ENCODE measurements at regions not wholly inside any gene's neighbourhood (a gene's known extent, or its start where the extent isn't known, plus 50 kb on each side); places are given as distances from the start of the nearest gene placed in this dataset.
"Not testable (repeated sequence)": the region's sequence is repeated elsewhere in the genome, so short reads cannot be mapped to it uniquely, and the experiment has no call there.

DNA sequence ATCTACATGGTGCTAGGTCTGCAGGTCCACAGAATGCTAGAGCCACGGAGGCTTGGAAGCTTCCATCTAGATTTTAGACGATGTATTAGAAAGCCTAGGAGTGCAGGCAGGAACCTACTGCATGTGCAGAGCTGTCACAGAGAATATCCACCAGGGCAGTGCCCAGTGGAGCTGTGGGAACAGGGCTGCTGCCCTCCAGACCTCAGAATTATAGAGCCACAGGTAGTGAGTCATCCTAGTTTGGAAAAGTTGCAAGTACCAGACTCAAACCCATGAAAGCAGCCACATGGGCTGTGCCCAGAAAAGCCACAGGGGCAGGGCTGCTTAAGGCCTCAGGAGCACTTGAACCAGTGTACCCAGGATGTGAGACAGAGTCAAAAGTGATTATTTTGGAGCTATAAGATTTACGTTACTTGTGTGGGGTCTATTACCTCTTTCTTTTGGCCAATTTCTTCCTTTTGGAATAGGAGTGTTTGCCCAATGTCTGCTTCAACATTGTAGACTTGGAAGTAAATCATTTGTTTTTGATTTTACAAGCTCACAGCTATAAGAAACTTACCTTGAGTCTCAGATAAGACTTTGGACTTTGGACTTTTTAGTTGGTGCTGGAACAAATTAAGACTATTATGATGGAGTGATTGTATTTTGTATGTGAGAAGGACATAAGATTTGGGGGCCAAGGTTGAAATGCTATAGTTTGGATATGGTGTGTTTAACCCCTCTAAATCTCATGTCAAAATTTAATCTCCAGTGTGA is 143.5 kb upstream of the CHRDL1 start:
- no peak overlapping the region for H2AFZ ChIP-seq (ENCODE audit: low read length, unreplicated experiment)
- no peak overlapping the region for H3K4me3 ChIP-seq (ENCODE audit: low read depth, low read length)
- H3K4me1 ChIP-seq (ENCODE audit: control insufficient read depth, insufficient read depth, low read length, unreplicated experiment), result no peaks in the 10 kb centered on the region
- H3K36me3 ChIP-seq (ENCODE audit: insufficient read depth, low read length), result no peaks in the 10 kb centered on the region
- no peaks in the 10 kb centered on the region for H3K79me2 ChIP-seq (ENCODE audit: control insufficient read depth, insufficient read depth, low read length, unreplicated experiment)
- H3K27ac ChIP-seq (ENCODE audit: low read depth, low read length), result no peak overlapping the region
- H3K27me3 ChIP-seq (ENCODE audit: insufficient read depth, low read length), result no peaks in the 10 kb centered on the region

DNA sequence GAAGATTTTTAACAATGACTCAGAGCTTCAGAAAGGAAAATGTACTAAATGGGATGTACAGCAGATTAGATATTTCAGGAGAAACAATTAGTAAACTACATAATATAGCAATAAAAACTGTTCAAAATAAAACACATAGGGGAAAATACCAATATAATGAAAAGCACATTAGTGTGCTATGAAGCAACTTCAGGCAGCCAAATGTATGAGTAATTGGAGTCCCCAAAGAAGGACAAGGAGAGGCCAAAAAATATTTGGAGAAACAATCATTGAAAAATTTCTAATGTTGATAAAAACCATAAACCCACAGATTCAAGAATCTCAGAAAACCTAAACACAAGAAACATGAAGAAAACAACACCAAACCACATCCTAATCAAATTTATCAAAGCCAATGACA is 129.3 kb upstream of the CHRDL1 start:
- H3K36me3 ChIP-seq (ENCODE audit: insufficient read depth, low read length), result no peaks in the 10 kb centered on the region
- no peaks in the 10 kb centered on the region for H3K79me2 ChIP-seq (ENCODE audit: control insufficient read depth, insufficient read depth, low read length, unreplicated experiment)
- no peak overlapping the region for H2AFZ ChIP-seq (ENCODE audit: low read length, unreplicated experiment)
- no peaks in the 10 kb centered on the region for H3K27me3 ChIP-seq (ENCODE audit: insufficient read depth, low read length)
- H3K4me1 ChIP-seq (ENCODE audit: control insufficient read depth, insufficient read depth, low read length, unreplicated experiment), result no peaks in the 10 kb centered on the region
- H3K27ac ChIP-seq (ENCODE audit: low read depth, low read length), result no peak overlapping the region
- no peak overlapping the region for H3K4me3 ChIP-seq (ENCODE audit: low read depth, low read length)

DNA sequence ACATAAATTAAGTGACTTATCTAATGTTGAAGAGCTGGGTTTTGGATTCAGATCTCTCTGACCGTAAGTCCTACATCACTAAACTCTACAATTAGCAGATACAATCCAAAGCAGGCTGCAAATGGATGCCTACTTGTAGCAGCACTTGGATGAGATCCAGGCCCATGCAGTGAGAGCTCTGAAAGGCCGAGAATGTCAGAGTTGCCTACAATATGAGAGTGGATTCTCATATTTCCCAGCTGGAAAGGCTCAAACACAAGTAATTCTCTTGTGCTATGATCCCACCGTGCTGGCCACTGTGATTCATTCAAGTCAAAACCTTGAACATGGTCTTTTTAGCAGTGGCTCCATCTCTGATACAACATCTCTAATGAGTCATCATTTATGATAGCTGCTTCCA is 125.4 kb upstream of the CHRDL1 start:
- no peaks in the 10 kb centered on the region for H3K79me2 ChIP-seq (ENCODE audit: control insufficient read depth, insufficient read depth, low read length, unreplicated experiment)
- H3K36me3 ChIP-seq (ENCODE audit: insufficient read depth, low read length), result no peaks in the 10 kb centered on the region
- H2AFZ ChIP-seq (ENCODE audit: low read length, unreplicated experiment), result no peak overlapping the region
- no peaks in the 10 kb centered on the region for H3K27me3 ChIP-seq (ENCODE audit: insufficient read depth, low read length)
- no peak overlapping the region for H3K4me3 ChIP-seq (ENCODE audit: low read depth, low read length)
- no peak overlapping the region for H3K27ac ChIP-seq (ENCODE audit: low read depth, low read length)
- no peaks in the 10 kb centered on the region for H3K4me1 ChIP-seq (ENCODE audit: control insufficient read depth, insufficient read depth, low read length, unreplicated experiment)

DNA sequence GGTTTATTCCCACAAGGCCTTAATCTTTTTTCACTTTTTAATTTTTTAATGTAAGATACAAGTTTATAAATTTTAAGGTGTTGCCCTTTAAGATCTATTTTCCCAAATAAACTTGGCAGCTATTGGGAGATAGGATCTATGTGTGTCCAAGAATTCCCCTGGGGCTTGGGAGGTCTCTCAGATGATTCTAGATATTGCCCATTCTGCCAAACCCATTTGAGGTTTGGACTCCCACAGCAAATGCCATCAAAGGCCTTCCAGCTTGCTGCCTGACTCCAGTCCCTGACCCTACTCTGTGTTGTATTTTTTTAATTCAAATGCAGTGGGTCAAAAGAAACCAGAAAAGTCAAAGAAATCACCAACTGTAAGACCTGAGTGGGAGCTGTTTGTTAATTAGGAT is 120.0 kb upstream of the CHRDL1 start:
- Histone ChIP-seq H3K4me3 (ENCODE audit: low read depth, low read length) (no peak overlapping the region), H3K27me3 (ENCODE audit: insufficient read depth, low read length) (no peaks in the 10 kb centered on the region), H2AFZ (ENCODE audit: low read length, unreplicated experiment) (no peak overlapping the region), H3K79me2 (ENCODE audit: control insufficient read depth, insufficient read depth, low read length, unreplicated experiment) (no peaks in the 10 kb centered on the region), H3K4me1 (ENCODE audit: control insufficient read depth, insufficient read depth, low read length, unreplicated experiment) (no peaks in the 10 kb centered on the region), H3K27ac (ENCODE audit: low read depth, low read length) (no peak overlapping the region), H3K36me3 (ENCODE audit: insufficient read depth, low read length) (no peaks in the 10 kb centered on the region)

DNA sequence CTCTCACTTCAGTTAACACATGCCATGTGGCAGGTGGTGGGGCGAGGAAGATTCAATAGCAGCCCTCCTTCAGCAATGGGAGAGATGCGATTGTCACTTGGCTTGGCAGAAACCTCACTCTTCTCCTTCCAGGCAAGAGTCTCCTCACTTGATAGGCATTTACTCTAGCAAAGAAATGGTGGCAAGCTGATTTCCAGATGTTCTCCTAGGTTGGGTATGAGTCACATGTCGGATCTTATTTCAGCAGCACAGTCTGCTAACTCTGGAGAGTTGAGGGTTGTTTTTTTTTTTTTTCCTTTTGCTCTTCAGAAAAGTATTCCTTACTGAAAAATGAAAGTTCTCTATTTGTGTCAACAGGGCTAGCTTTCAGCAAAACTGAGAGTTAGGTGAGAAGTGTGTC is 119.5 kb upstream of the CHRDL1 start:
- H3K27ac ChIP-seq (ENCODE audit: low read depth, low read length), result no peak overlapping the region
- no peaks in the 10 kb centered on the region for H3K4me1 ChIP-seq (ENCODE audit: control insufficient read depth, insufficient read depth, low read length, unreplicated experiment)
- H3K79me2 ChIP-seq (ENCODE audit: control insufficient read depth, insufficient read depth, low read length, unreplicated experiment), result no peaks in the 10 kb centered on the region
- H2AFZ ChIP-seq (ENCODE audit: low read length, unreplicated experiment), result no peak overlapping the region
- H3K27me3 ChIP-seq (ENCODE audit: insufficient read depth, low read length), result no peaks in the 10 kb centered on the region
- H3K36me3 ChIP-seq (ENCODE audit: insufficient read depth, low read length), result no peaks in the 10 kb centered on the region
- H3K4me3 ChIP-seq (ENCODE audit: low read depth, low read length), result no peak overlapping the region

DNA sequence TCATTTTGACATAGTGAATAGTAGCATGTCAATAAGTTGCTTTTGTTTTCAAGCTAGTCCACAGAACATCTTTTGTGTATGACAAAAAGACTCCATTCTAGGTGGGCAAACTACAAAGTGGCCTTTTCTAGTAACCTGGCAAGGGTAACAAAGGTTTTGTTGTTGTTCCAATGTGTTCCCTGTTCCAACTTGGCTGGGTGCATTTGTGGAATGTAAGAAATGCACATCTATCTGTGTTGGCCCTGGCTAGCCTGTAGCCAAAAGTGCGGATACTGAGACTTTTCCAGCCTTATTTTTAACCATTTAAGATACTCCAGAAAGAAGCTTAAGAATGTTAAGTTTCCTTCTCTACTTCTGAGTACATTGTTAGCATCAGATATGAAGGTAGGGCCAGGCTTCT is 118.7 kb upstream of the CHRDL1 start:
- no peaks in the 10 kb centered on the region for H3K4me1 ChIP-seq (ENCODE audit: control insufficient read depth, insufficient read depth, low read length, unreplicated experiment)
- H3K79me2 ChIP-seq (ENCODE audit: control insufficient read depth, insufficient read depth, low read length, unreplicated experiment), result no peaks in the 10 kb centered on the region
- no peak overlapping the region for H2AFZ ChIP-seq (ENCODE audit: low read length, unreplicated experiment)
- H3K4me3 ChIP-seq (ENCODE audit: low read depth, low read length), result no peak overlapping the region
- H3K27ac ChIP-seq (ENCODE audit: low read depth, low read length), result no peak overlapping the region
- no peaks in the 10 kb centered on the region for H3K27me3 ChIP-seq (ENCODE audit: insufficient read depth, low read length)
- H3K36me3 ChIP-seq (ENCODE audit: insufficient read depth, low read length), result no peaks in the 10 kb centered on the region

DNA sequence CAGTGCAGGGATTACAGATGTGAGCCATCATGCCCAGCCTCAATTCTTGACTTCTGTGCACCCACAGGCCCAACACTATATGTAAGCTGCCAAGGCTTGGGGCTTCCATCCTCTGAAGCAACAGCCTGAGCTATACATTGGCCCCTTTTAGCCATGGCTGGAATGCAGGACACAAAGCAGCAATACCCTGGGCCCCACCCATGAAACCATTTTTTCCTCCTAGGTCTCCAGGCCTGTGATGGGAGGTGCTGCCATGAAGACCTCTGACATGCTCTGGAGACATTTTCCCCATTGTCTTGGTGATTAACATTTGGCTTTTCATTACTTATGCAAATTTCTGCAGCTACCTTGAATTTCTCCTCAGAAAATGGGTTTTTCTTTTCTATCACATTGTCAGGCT is 109.1 kb upstream of the CHRDL1 start:
- not testable (repeated sequence) for H3K4me3 ChIP-seq (ENCODE audit: low read depth, low read length); H3K27me3 ChIP-seq (ENCODE audit: insufficient read depth, low read length); H3K79me2 ChIP-seq (ENCODE audit: control insufficient read depth, insufficient read depth, low read length, unreplicated experiment); H3K27ac ChIP-seq (ENCODE audit: low read depth, low read length); H3K36me3 ChIP-seq (ENCODE audit: insufficient read depth, low read length); H3K4me1 ChIP-seq (ENCODE audit: control insufficient read depth, insufficient read depth, low read length, unreplicated experiment); H2AFZ ChIP-seq (ENCODE audit: low read length, unreplicated experiment)

DNA sequence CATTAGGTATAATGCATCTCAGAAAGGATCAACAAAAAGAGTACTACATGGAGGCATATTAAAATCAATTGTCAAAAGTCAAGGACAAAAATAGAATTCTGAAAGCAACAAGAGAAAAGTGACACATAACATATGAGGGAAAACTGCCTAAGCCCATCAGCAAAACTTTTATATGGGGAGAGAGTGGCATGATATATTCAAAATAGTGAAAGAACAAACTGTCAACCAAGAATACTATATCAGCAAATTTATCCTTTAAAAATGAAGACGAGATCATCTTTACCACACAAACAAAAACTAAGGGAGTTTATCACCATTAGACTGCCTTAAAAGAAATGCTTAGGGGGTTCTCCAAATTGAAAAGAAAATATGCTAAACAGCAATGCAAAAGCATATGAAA is 86.4 kb upstream of the CHRDL1 start:
- Histone ChIP-seq H3K4me1 (ENCODE audit: control insufficient read depth, insufficient read depth, low read length, unreplicated experiment) (no peaks in the 10 kb centered on the region), H3K27me3 (ENCODE audit: insufficient read depth, low read length) (no peaks in the 10 kb centered on the region), H2AFZ (ENCODE audit: low read length, unreplicated experiment) (no peak overlapping the region), H3K4me3 (ENCODE audit: low read depth, low read length) (no peak overlapping the region), H3K36me3 (ENCODE audit: insufficient read depth, low read length) (no peaks in the 10 kb centered on the region), H3K27ac (ENCODE audit: low read depth, low read length) (no peak overlapping the region), H3K79me2 (ENCODE audit: control insufficient read depth, insufficient read depth, low read length, unreplicated experiment) (no peaks in the 10 kb centered on the region)

DNA sequence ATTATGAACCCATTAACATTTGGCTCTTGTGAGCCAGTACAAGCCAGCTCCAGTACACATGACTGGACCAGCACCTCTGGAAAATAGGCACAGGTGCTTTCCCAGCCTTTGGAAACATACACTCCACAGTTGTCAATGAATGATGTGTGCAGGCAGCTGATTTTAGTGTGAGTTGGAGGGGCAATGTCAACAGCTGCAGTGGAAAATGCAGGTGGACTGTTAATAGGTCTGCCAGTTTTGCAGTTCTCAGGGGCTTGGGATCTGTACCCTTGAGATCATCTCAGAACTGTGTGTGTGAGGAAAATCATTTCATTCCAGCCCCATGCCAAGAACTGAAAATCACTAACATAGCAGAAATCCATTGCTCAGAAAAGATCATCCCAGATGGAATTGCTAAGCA is 81.7 kb upstream of the CHRDL1 start:
- H3K79me2 ChIP-seq (ENCODE audit: control insufficient read depth, insufficient read depth, low read length, unreplicated experiment), result no peaks in the 10 kb centered on the region
- H2AFZ ChIP-seq (ENCODE audit: low read length, unreplicated experiment), result no peak overlapping the region
- no peaks in the 10 kb centered on the region for H3K4me1 ChIP-seq (ENCODE audit: control insufficient read depth, insufficient read depth, low read length, unreplicated experiment)
- H3K4me3 ChIP-seq (ENCODE audit: low read depth, low read length), result no peak overlapping the region
- H3K27ac ChIP-seq (ENCODE audit: low read depth, low read length), result no peak overlapping the region
- no peaks in the 10 kb centered on the region for H3K36me3 ChIP-seq (ENCODE audit: insufficient read depth, low read length)
- H3K27me3 ChIP-seq (ENCODE audit: insufficient read depth, low read length), result no peaks in the 10 kb centered on the region

DNA sequence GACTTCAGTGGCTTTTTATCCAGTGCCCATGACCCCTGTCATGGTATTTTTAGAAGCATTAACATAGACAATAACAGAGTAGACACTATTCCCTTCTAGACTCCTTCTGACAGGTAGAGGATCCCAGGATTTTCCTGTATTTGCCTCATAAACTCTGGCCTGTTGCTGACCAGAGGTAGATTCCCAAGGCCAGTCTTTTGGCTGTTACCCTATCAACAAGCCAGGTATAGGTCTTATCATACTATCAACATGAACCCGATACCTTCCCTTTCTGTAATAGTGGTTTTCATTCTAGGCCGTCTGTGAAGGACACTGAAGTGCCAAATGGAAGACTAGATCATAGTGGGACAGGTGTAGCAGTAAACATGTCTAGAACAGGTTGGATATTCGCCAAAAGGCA is 76.2 kb upstream of the CHRDL1 start:
- Histone ChIP-seq H3K4me3 (ENCODE audit: low read depth, low read length) (no peak overlapping the region), H2AFZ (ENCODE audit: low read length, unreplicated experiment) (no peak overlapping the region), H3K79me2 (ENCODE audit: control insufficient read depth, insufficient read depth, low read length, unreplicated experiment) (no peaks in the 10 kb centered on the region), H3K4me1 (ENCODE audit: control insufficient read depth, insufficient read depth, low read length, unreplicated experiment) (no peaks in the 10 kb centered on the region), H3K36me3 (ENCODE audit: insufficient read depth, low read length) (no peaks in the 10 kb centered on the region), H3K27ac (ENCODE audit: low read depth, low read length) (no peak overlapping the region), H3K27me3 (ENCODE audit: insufficient read depth, low read length) (no peaks in the 10 kb centered on the region)

DNA sequence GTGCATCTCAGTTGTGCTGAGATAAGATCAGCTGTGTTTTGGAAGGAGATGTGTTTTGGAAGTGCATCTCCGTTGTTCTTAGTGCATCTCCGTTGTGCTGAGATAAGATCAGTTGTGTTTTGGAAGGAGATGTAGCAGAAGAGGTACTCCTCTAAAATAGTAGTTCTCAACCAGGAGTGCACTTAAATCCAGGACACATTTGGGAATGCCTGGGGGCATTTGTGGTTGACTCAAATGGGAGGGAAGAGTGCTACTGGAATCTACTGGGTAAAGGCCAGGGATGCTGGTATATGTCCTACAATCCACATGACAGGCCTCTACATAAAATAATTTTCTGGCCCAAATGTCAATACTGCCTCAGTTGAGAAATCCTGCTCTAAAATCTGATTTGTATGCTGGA is 70.8 kb upstream of the CHRDL1 start:
- H3K4me3 ChIP-seq (ENCODE audit: low read depth, low read length), result no peak overlapping the region
- no peaks in the 10 kb centered on the region for H3K36me3 ChIP-seq (ENCODE audit: insufficient read depth, low read length)
- H2AFZ ChIP-seq (ENCODE audit: low read length, unreplicated experiment), result no peak overlapping the region
- H3K79me2 ChIP-seq (ENCODE audit: control insufficient read depth, insufficient read depth, low read length, unreplicated experiment), result no peaks in the 10 kb centered on the region
- no peak overlapping the region for H3K27ac ChIP-seq (ENCODE audit: low read depth, low read length)
- no peaks in the 10 kb centered on the region for H3K4me1 ChIP-seq (ENCODE audit: control insufficient read depth, insufficient read depth, low read length, unreplicated experiment)
- H3K27me3 ChIP-seq (ENCODE audit: insufficient read depth, low read length), result no peaks in the 10 kb centered on the region
